ENCODE measurements at regions not wholly inside any gene's neighbourhood (a gene's known extent, or its start where the extent isn't known, plus 50 kb on each side); places are given as distances from the start of the nearest gene placed in this dataset.

- DNase-seq: no peak
- no peak overlapping the region for H3K27ac Mint-ChIP-seq
- peaks cover 23% of the 10 kb centered on the region for H3K4me1 Mint-ChIP-seq (ENCODE audit: low read depth)
- no peaks in the 10 kb centered on the region for H3K9me3 Mint-ChIP-seq
- H3K4me3 Mint-ChIP-seq: no peak overlapping the region
- no peak for ATAC-seq (replicated peaks in 1 of 2)
- no peaks in the 10 kb centered on the region for H3K36me3 Mint-ChIP-seq (ENCODE audit: insufficient read depth in 2 of 2)
- H3K27me3 Mint-ChIP-seq (ENCODE audit: low read depth): peaks cover 20% of the 10 kb centered on the region
Observed at GRCh38 chr6:109300874-109301273, 81.4 kb downstream of the CD164 start.

DNA sequence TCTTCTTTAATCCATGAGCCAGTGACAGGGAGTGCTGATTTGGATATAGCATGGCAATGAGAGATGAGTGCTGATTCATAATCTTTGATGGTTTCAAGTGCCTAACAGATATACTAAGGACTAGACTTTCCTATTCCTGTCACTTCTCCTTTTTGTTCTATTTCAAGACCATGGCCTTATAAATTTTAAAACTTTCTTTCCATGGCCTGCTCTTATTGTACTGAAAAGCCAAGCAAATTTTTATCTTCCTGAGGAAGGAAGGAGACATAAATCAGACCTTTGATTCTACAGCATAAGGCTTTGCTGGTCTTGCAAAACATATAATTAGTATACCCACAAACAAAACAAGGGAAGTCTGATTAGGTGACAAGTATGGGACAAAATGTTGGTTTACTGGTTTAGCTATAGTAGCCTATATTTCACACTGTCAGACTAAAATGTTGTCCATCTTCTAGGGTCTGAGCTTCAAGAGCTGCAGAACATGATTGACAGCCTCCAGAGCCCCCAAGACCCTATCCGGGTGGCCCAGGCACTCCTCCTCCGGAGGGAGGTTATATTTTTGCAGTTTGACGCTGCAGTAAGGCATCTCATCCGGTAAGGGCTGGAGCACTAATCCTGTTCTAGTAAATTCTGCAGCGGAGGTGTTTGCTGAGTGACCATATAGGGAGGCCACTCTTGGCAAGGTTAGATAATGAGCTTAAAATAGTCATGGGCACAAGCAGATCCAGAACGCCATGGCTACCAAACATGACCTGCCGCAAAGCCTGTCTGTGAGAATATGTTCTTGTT, 82.3 kb downstream of the CD164 start:
- peaks cover 20% of the 10 kb centered on the region for H3K27me3 Mint-ChIP-seq (ENCODE audit: low read depth)
- ATAC-seq (replicated peaks in 1 of 2) (no peak), DNase-seq (no peak)
- no peaks in the 10 kb centered on the region for H3K9me3 Mint-ChIP-seq
- peaks cover 19% of the 10 kb centered on the region for H3K4me1 Mint-ChIP-seq (ENCODE audit: low read depth)
- no peaks in the 10 kb centered on the region for H3K36me3 Mint-ChIP-seq (ENCODE audit: insufficient read depth in 2 of 2)
- H3K27ac Mint-ChIP-seq: no peak overlapping the region
- no peak overlapping the region for H3K4me3 Mint-ChIP-seq

- no peak overlapping the region for H3K4me3 Mint-ChIP-seq
- DNase-seq (no peak), ATAC-seq (replicated peaks in 1 of 2) (no peak)
- no peak overlapping the region for H3K27ac Mint-ChIP-seq
- H3K4me1 Mint-ChIP-seq (ENCODE audit: low read depth): peaks cover 11% of the 10 kb centered on the region
- peaks cover 23% of the 10 kb centered on the region for H3K27me3 Mint-ChIP-seq (ENCODE audit: low read depth)
- H3K9me3 Mint-ChIP-seq: no peaks in the 10 kb centered on the region
- H3K36me3 Mint-ChIP-seq (ENCODE audit: insufficient read depth in 2 of 2): no peaks in the 10 kb centered on the region
Observed at GRCh38 chr6:109299265-109299607, 83.0 kb downstream of the CD164 start.

GRCh38 chr6:109298605-109299264, 83.5 kb downstream of the CD164 start:
- H3K27me3 Mint-ChIP-seq (ENCODE audit: low read depth): peaks cover 26% of the 10 kb centered on the region
- no peaks in the 10 kb centered on the region for H3K36me3 Mint-ChIP-seq (ENCODE audit: insufficient read depth in 2 of 2)
- no peak overlapping the region for H3K27ac Mint-ChIP-seq
- no peak overlapping the region for H3K4me3 Mint-ChIP-seq
- H3K4me1 Mint-ChIP-seq (ENCODE audit: low read depth): peaks cover 6% of the 10 kb centered on the region
- no peak for ATAC-seq (replicated peaks in 1 of 2)
- H3K9me3 Mint-ChIP-seq: no peaks in the 10 kb centered on the region
- DNase-seq: no peak

DNA sequence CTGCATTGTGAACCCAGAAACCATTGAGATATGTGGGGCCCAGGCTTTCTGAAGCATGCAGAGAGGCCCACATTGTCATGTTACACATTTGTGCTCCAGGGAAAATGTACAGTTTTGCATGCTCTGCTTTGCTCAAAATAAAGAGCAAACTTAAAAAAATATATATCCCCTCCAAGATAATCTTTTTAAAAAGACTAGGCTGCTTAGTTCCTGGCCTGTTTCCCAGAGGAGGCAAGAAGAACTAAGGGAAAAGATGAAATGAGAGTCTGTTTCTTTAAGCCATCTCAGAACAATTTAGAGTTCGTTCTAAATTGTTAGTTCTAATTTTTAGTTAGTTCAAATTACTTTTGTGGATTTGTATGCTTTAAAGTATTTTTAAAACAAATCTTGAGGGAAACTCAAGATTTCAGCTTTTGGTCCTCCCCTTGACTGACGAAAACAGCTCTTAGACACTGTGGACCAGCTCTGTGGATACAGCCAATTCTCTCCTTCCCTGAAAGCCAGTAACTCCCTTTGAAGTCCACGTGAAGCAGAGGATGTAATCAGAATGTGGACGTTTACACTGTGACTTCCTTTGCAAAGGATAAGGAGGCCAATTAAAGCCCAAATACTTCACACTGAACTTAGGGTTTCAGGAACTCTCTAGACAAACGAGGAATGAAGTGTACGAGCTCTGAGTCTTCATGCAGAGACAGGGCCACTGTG, 84.7 kb downstream of the CD164 start:
- no peak overlapping the region for H3K27ac Mint-ChIP-seq
- no peaks in the 10 kb centered on the region for H3K36me3 Mint-ChIP-seq (ENCODE audit: insufficient read depth in 2 of 2)
- H3K4me1 Mint-ChIP-seq (ENCODE audit: low read depth): no peaks in the 10 kb centered on the region
- no peak for ATAC-seq (replicated peaks in 1 of 2)
- H3K4me3 Mint-ChIP-seq: no peak overlapping the region
- no peaks in the 10 kb centered on the region for H3K9me3 Mint-ChIP-seq
- H3K27me3 Mint-ChIP-seq (ENCODE audit: low read depth): peaks cover 27% of the 10 kb centered on the region
- no peak for DNase-seq

DNA sequence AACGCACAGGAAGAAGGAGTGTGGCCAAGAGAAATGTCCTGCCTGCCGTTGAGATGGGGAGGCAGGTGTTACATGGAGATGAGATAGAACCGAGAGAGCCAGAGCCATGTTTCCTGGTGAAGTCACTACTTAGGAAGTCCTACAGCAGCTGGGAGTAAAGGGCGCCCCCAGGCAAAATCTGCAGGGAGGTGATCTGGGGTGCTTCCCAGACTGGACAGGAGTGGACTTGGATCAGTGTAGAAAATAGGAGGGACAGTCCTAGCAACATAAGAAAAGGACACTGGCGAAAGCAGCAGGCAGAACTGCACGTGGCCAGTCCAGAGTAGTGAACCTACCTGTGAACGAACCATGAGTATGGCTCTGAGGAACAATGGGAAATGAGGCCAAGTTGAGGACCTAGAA, 85.3 kb downstream of the CD164 start:
- ATAC-seq (replicated peaks in 1 of 2): no peak
- no peaks in the 10 kb centered on the region for H3K36me3 Mint-ChIP-seq (ENCODE audit: insufficient read depth in 2 of 2)
- no peak overlapping the region for H3K4me3 Mint-ChIP-seq

DNA sequence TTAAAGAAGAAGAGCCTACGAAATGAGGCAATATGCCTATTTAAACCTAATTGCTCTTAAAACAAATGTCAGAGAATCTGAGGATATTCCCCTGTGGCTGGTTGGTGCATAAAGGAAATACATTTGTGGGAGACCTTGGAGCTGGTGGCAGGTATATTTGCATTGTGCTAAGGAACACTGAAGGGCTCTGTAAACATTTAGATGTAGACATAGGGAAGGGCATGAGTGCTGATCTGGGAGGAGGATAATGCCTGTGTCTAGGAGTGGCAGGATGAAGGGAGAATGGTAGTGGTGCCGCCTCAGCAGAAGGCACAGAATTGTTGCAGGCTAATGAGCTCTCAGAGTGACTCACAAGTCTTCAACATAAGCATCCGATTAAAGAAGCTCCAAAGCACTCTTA, 85.8 kb downstream of the CD164 start:
- DNase-seq: no peak
- Mint-ChIP-seq H3K27me3 (ENCODE audit: low read depth) (peaks cover 33% of the 10 kb centered on the region), H3K4me1 (ENCODE audit: low read depth) (no peaks in the 10 kb centered on the region), H3K4me3 (no peak overlapping the region), H3K36me3 (ENCODE audit: insufficient read depth in 2 of 2) (no peaks in the 10 kb centered on the region), H3K9me3 (no peaks in the 10 kb centered on the region), H3K27ac (no peak overlapping the region)
- no peak for ATAC-seq (replicated peaks in 1 of 2)

More for the DNA sequence above, 85.3 kb downstream of the CD164 start:
- DNase-seq: no peak
- Mint-ChIP-seq H3K9me3 (no peaks in the 10 kb centered on the region), H3K27me3 (ENCODE audit: low read depth) (peaks cover 33% of the 10 kb centered on the region), H3K4me1 (ENCODE audit: low read depth) (no peaks in the 10 kb centered on the region), H3K27ac (no peak overlapping the region)

- Mint-ChIP-seq H3K27ac (no peak overlapping the region), H3K36me3 (ENCODE audit: insufficient read depth in 2 of 2) (no peaks in the 10 kb centered on the region), H3K27me3 (ENCODE audit: low read depth) (peaks cover 30% of the 10 kb centered on the region), H3K9me3 (no peaks in the 10 kb centered on the region), H3K4me3 (no peak overlapping the region), H3K4me1 (ENCODE audit: low read depth) (no peaks in the 10 kb centered on the region)
- DNase-seq (no peak), ATAC-seq (replicated peaks in 1 of 2) (no peak)
Observed at GRCh38 chr6:109295774-109296156, 86.5 kb downstream of the CD164 start.

DNA sequence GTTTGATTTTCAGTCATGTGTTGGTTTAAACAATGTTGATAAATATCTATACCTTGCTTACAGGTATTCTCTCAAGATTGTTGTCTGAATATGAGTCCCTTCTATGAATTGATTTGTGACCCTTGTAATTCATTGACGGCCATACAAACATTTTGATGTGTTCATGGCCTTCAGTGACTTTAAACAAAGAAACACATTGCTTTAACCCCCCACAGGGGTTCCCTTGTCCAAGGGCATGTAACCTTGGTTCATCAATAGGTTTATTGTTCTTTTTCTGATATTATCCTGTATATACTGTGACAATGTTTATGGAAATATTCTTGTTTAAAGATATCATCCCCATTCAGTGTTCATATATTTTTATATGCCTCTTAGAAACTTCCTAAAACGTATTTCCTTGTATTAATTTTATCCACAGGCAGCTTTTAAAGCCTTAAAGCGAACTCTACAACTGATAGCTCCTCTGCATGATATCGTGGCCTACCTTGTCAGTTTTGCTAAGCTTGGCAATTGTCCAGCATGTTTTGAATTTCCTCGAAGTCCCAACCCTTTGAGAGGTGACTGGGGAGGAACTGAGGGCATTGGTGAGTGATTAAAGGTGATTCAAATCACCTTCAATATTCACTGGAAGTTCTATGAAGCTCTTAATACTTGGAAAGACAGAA, 87.0 kb downstream of the CD164 start:
- H3K4me1 Mint-ChIP-seq (ENCODE audit: low read depth): no peaks in the 10 kb centered on the region
- no peak overlapping the region for H3K4me3 Mint-ChIP-seq
- ATAC-seq (replicated peaks in 1 of 2): no peak
- H3K27ac Mint-ChIP-seq: no peak overlapping the region
- no peaks in the 10 kb centered on the region for H3K36me3 Mint-ChIP-seq (ENCODE audit: insufficient read depth in 2 of 2)
- peaks cover 25% of the 10 kb centered on the region for H3K27me3 Mint-ChIP-seq (ENCODE audit: low read depth)
- DNase-seq: no peak
- no peaks in the 10 kb centered on the region for H3K9me3 Mint-ChIP-seq

GRCh38 chr6:109292983-109293586, 89.2 kb downstream of the CD164 start:
- Mint-ChIP-seq H3K27ac (no peak overlapping the region), H3K9me3 (no peaks in the 10 kb centered on the region), H3K36me3 (ENCODE audit: insufficient read depth in 2 of 2) (no peaks in the 10 kb centered on the region), H3K27me3 (ENCODE audit: low read depth) (peaks cover 23% of the 10 kb centered on the region), H3K4me3 (no peak overlapping the region), H3K4me1 (ENCODE audit: low read depth) (no peaks in the 10 kb centered on the region)
- ATAC-seq (replicated peaks in 1 of 2) (no peak), DNase-seq (no peak)

GRCh38 chr6:109292420-109292819, 89.8 kb downstream of the CD164 start:
- Mint-ChIP-seq H3K27me3 (ENCODE audit: low read depth) (peaks cover 23% of the 10 kb centered on the region), H3K4me3 (no peak overlapping the region), H3K9me3 (no peaks in the 10 kb centered on the region), H3K4me1 (ENCODE audit: low read depth) (no peaks in the 10 kb centered on the region), H3K36me3 (ENCODE audit: insufficient read depth in 2 of 2) (no peaks in the 10 kb centered on the region), H3K27ac (no peak overlapping the region)
- ATAC-seq (replicated peaks in 1 of 2) (no peak), DNase-seq (no peak)

DNA sequence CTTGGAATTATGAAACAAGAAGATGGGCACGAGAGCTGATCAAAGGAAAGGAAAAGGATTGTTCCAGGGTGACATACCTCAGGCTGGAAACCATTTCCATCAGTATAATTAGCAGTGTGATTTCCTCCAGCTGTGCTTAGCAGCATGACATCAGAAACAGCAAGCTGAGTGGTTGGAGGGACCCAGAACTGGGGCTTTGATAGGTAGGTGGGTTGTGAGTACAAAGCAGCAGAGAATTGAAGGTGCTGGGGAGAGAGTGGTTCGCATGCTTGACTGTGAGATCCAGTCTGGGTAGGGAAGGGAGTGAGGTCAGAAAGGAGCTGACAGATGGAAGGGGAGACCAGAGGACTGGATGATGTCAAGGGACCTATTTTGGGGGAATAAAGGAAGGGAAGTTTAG, 90.4 kb downstream of the CD164 start:
- no peak for DNase-seq
- H3K4me3 Mint-ChIP-seq: no peak overlapping the region
- no peak overlapping the region for H3K27ac Mint-ChIP-seq
- no peaks in the 10 kb centered on the region for H3K9me3 Mint-ChIP-seq
- ATAC-seq (replicated peaks in 1 of 2): no peak
- peaks cover 20% of the 10 kb centered on the region for H3K27me3 Mint-ChIP-seq (ENCODE audit: low read depth)
- no peaks in the 10 kb centered on the region for H3K36me3 Mint-ChIP-seq (ENCODE audit: insufficient read depth in 2 of 2)
- H3K4me1 Mint-ChIP-seq (ENCODE audit: low read depth): no peaks in the 10 kb centered on the region
